ENCODE measurements at regions not wholly inside any gene's neighbourhood (a gene's known extent, or its start where the extent isn't known, plus 50 kb on each side); places are given as distances from the start of the nearest gene placed in this dataset.

DNA sequence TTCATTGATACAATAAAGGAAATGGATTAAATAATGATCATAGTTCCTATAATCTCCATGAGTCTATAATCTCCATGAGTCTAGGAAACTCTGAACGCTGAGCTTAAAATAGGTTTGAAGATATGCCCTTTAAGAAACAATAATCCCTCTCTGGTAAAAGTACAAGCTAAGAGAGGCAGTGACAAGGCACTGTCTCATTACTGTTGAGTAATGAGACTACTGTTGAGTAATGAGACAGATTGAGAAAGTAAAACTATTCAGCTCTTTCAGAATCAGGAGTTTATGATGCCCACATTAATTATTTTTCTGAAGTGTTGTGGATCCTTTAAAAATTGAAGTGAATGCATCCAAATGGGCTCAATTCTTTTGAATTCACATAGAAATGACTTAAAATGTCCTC, 235.5 kb upstream of the THRB start:
- TF ChIP-seq POLR2A (IDR thresholded peaks at IDR 0.05; ENCODE audit: low read length) (no peak), HDAC2 (IDR thresholded peaks at IDR 0.05) (no peak), HOXB13 (CRISPR knock-in tag; IDR thresholded peaks at IDR 0.05; ENCODE audit: low read depth) (no peak), CEBPB (IDR thresholded peaks at IDR 0.05) (no peak), EHMT2 (IDR thresholded peaks at IDR 0.05; ENCODE audit: low read depth) (no peak), EP300 (IDR thresholded peaks at IDR 0.05) (no peak), RNF2 (IDR thresholded peaks at IDR 0.05; ENCODE audit: borderline replicate concordance, low read depth) (no peak)
- TF ChIP-seq, protein P1, sequence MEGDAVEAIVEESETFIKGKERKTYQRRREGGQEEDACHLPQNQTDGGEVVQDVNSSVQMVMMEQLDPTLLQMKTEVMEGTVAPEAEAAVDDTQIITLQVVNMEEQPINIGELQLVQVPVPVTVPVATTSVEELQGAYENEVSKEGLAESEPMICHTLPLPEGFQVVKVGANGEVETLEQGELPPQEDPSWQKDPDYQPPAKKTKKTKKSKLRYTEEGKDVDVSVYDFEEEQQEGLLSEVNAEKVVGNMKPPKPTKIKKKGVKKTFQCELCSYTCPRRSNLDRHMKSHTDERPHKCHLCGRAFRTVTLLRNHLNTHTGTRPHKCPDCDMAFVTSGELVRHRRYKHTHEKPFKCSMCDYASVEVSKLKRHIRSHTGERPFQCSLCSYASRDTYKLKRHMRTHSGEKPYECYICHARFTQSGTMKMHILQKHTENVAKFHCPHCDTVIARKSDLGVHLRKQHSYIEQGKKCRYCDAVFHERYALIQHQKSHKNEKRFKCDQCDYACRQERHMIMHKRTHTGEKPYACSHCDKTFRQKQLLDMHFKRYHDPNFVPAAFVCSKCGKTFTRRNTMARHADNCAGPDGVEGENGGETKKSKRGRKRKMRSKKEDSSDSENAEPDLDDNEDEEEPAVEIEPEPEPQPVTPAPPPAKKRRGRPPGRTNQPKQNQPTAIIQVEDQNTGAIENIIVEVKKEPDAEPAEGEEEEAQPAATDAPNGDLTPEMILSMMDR (IDR thresholded peaks at IDR 0.05): no peak
